HG03565 (cell line): ENCODE measurements at regions not wholly inside any gene's neighbourhood (a gene's known extent, or its start where the extent isn't known, plus 50 kb on each side); places are given as distances from the start of the nearest gene placed in this dataset.
"Not testable (repeated sequence)": the region's sequence is repeated elsewhere in the genome, so short reads cannot be mapped to it uniquely, and the experiment has no call there.

Experiments used
- ATAC-seq: cut with Tn5 transposase; IDR thresholded peaks from one replicate; pipeline ENCODE4 v1.9.1; 2021; ENCODE audit warnings: mild to moderate bottlenecking, moderate library complexity; ENCODE audit not compliant: unreplicated experiment

GRCh38 chrX:1020634-1021166 is 191.7 kb downstream of the CRLF2 start:
- ATAC-seq, result no peak

- ATAC-seq, result not testable (repeated sequence)
Measured at GRCh38 chrX:1016926-1017325, 195.5 kb downstream of the CRLF2 start.

GRCh38 chrX:1016281-1016680 is 196.2 kb downstream of the CRLF2 start:
- ATAC-seq, result not testable (repeated sequence)

GRCh38 chrX:1012678-1013300 is 199.7 kb downstream of the CRLF2 start:
- no peak for ATAC-seq

- no peak for ATAC-seq
Measured at GRCh38 chrX:1011691-1012283, 200.7 kb downstream of the CRLF2 start.

GRCh38 chrX:1009771-1010170 is 202.7 kb downstream of the CRLF2 start:
- ATAC-seq, result no peak

GRCh38 chrX:1006156-1006730 is 206.2 kb downstream of the CRLF2 start:
- no peak for ATAC-seq

GRCh38 chrX:1002611-1003010 is 209.8 kb downstream of the CRLF2 start:
- no peak for ATAC-seq

- ATAC-seq, result no peak
Measured at GRCh38 chrX:997631-998137, 214.8 kb downstream of the CRLF2 start.

- ATAC-seq, result no peak
Measured at GRCh38 chrX:994780-995179, 217.7 kb downstream of the CRLF2 start.

- ATAC-seq, result peak; percentile 71
Measured at GRCh38 chrX:989959-990510, 222.4 kb downstream of the CRLF2 start.

- not testable (repeated sequence) for ATAC-seq
Measured at GRCh38 chrX:988530-988929, 223.9 kb downstream of the CRLF2 start.

- ATAC-seq, result no peak
Measured at GRCh38 chrX:981791-982626, 230.4 kb downstream of the CRLF2 start.

- no peak for ATAC-seq
Measured at GRCh38 chrX:980587-981235, 231.7 kb downstream of the CRLF2 start.

- ATAC-seq, result not testable (repeated sequence)
Measured at GRCh38 chrX:979127-979526, 233.3 kb downstream of the CRLF2 start.

GRCh38 chrX:973010-973632 is 239.3 kb downstream of the CRLF2 start:
- ATAC-seq, result no peak

GRCh38 chrX:968148-968965 is 244.1 kb downstream of the CRLF2 start:
- ATAC-seq, result no peak

GRCh38 chrX:966396-967070 is 245.9 kb downstream of the CRLF2 start:
- ATAC-seq, result no peak
